OCI-LY7 (cell line): ENCODE measurements at regions not wholly inside any gene's neighbourhood (a gene's known extent, or its start where the extent isn't known, plus 50 kb on each side); places are given as distances from the start of the nearest gene placed in this dataset.

Source experiments
- CTCF ChIP-seq: fragments of 200-600 bp; sonication (generic); conservative IDR thresholded peaks from 2 replicates; pipeline ENCODE4 v1.5.1; 2014; ENCODE audit warnings: mild to moderate bottlenecking, antibody characterized with exemption, low read length, moderate library complexity, mixed read lengths
- EZH2phosphoT487 ChIP-seq: fragments of 200-600 bp; sonication (generic); IDR thresholded peaks from 2 replicates; pipeline ENCODE4 v1.6.1; 2018; ENCODE audit warnings: low read depth, borderline replicate concordance, mild to moderate bottlenecking, mixed run types, antibody characterized with exemption, low read length, moderate library complexity, mixed read lengths

GRCh38 chr13:22915442-22916082 lies 265.2 kb upstream of the SGCG start:
- TF ChIP-seq CTCF (no peak), EZH2phosphoT487 (no peak)
